Common myeloid progenitor, CD34-positive (primary cell): ENCODE measurements at regions not wholly inside any gene's neighbourhood (a gene's known extent, or its start where the extent isn't known, plus 50 kb on each side); places are given as distances from the start of the nearest gene placed in this dataset.

Source experiments
- CTCF ChIA-PET: fragments of 350-600 bp; sonication (Branson Sonifier 250); formaldehyde crosslinking; loops from one replicate; lab custom pipeline; 2021; ENCODE audit warnings: antibody characterized with exemption; lab: Charles Lee
- POLR2A ChIA-PET: fragments of 350-600 bp; sonication (Branson Sonifier 250); formaldehyde crosslinking; loops from one replicate; lab custom pipeline; 2021; ENCODE audit warnings: antibody characterized with exemption; lab: Charles Lee
- DNase-seq, 3 donors: peaks; one replicate each; pipeline versions ENCODE4 v3.0.0 to v3.0.0-alpha.2; 2013
- H3K27ac ChIP-seq, 2 experiments: 1 replicate in 1 of 2; 2 replicates in 1 of 2; pipeline ENCODE4 v1.7.0; 2013; ENCODE audit warnings: inconsistent platforms in 2 of 2, low read length in 2 of 2, mild to moderate bottlenecking in 2 of 2, low read depth in 1 of 2, moderate library complexity in 1 of 2; ENCODE audit not compliant: severe bottlenecking in 2 of 2, insufficient read depth in 1 of 2, poor library complexity in 1 of 2
- H3K27me3 ChIP-seq, 5 experiments: replicated peaks in 2 of 5; 1 replicate in 3 of 5; 2 replicates in 2 of 5; pipeline versions ENCODE4 v1.6.1 to v1.7.0; 2013; ENCODE audit warnings: low read length in 4 of 5, mild to moderate bottlenecking in 2 of 5, moderate library complexity in 2 of 5, inconsistent platforms in 1 of 5; ENCODE audit not compliant: insufficient read depth in 5 of 5, control insufficient read depth in 4 of 5
- H3K36me3 ChIP-seq, 4 experiments: 1 replicate in 2 of 4; 2 replicates in 2 of 4; pipeline versions ENCODE4 v1.6.1 to v1.7.0; 2013; ENCODE audit warnings: low read length in 3 of 4, control low read depth in 1 of 4, mild to moderate bottlenecking in 1 of 4; ENCODE audit not compliant: control insufficient read depth in 4 of 4, insufficient read depth in 4 of 4
- H3K4me1 ChIP-seq, 4 experiments: 1 replicate in 3 of 4; 2 replicates in 1 of 4; pipeline versions ENCODE4 v1.6.1 to v1.7.1; 2013; ENCODE audit warnings: low read length in 3 of 4, mild to moderate bottlenecking in 3 of 4, control low read depth in 1 of 4, inconsistent platforms in 1 of 4, moderate library complexity in 1 of 4; ENCODE audit not compliant: control insufficient read depth in 4 of 4, insufficient read depth in 4 of 4; ENCODE audit errors: control extremely low read depth in 1 of 4
- H3K4me3 ChIP-seq, 7 experiments: 1 replicate in 4 of 7; 2 replicates in 3 of 7; pipeline versions ENCODE4 v1.5.1 to v1.7.0; 2013; ENCODE audit warnings: mild to moderate bottlenecking in 7 of 7, low read length in 6 of 7, moderate library complexity in 6 of 7, inconsistent platforms in 2 of 7, low read depth in 2 of 7, control low read depth in 1 of 7; ENCODE audit not compliant: insufficient read depth in 4 of 7, control insufficient read depth in 1 of 7; ENCODE audit errors: extremely low read depth in 1 of 7
- H3K9me3 ChIP-seq, 5 experiments: 1 replicate in 4 of 5; 2 replicates in 1 of 5; pipeline versions ENCODE4 v1.6.1 to v1.7.1; 2013; ENCODE audit warnings: low read length in 4 of 5, mild to moderate bottlenecking in 2 of 5, inconsistent platforms in 1 of 5, low read depth in 1 of 5, moderate library complexity in 1 of 5; ENCODE audit not compliant: control insufficient read depth in 4 of 5, insufficient read depth in 2 of 5; ENCODE audit errors: control extremely low read depth in 1 of 5
- WGBS: methylation state at CpG from one replicate; pipeline ENCODE4 v1.1.5; 2013; ENCODE audit not compliant: insufficient coverage; 5-methylcytosine and 5-hydroxymethylcytosine counted together

DNA sequence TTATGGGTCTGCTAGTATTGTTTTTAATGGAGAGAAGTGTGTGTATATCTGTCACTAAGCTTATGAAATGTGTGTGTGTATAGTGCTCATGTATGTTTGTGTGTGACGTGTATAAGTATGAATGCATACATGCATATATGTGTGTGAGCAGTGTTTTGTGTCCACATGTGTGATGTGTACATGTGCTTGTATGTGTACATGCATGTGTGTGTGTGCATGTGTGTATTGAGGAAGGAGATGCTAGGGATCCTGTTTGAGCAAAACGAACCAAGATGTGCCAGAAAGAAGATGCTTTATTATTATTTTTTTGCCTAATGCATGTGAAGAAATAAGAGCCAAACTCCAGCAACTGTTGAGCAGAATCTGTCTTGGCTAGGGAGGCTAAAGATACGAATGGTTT lies 301.3 kb upstream of the SKOR2 start:
- Histone ChIP-seq H3K4me1 (no peaks in the 10 kb centered on the region), H3K27ac (no peak overlapping the region), H3K4me3 (no peak overlapping the region), H3K36me3 (no peaks in the 10 kb centered on the region), H3K27me3 (peaks cover 0 to 3% (median 2%) of the 10 kb centered on the region in 5 experiments), H3K9me3 (no peaks in the 10 kb centered on the region)
- POLR2A ChIA-PET: no interaction called here
- CTCF ChIA-PET: interaction anchor here (0.5 kb wide), 1 partner anchor 37 kb away, joined by 3 read pairs; no protein-coding TSS in a partner anchor
- WGBS: 91% methylated on average over 3 of the region's 3 CpGs
- no peak for DNase-seq

GRCh38 chr18:47550611-47551010 lies 299.2 kb upstream of the SKOR2 start:
- POLR2A ChIA-PET: no interaction called here

GRCh38 chr18:47549021-47549540 lies 297.6 kb upstream of the SKOR2 start:
- H3K27ac ChIP-seq: no peak overlapping the region
- CTCF ChIA-PET: no interaction called here
- WGBS: no CpG with 5 or more reads among the region's 2 CpGs
- no peaks in the 10 kb centered on the region for H3K36me3 ChIP-seq
- peaks cover 0 to 5% (median 2%) of the 10 kb centered on the region in 5 experiments for H3K27me3 ChIP-seq
- POLR2A ChIA-PET: no interaction called here
- H3K4me3 ChIP-seq: no peak overlapping the region
- no peak for DNase-seq
- no peaks in the 10 kb centered on the region for H3K4me1 ChIP-seq
- H3K9me3 ChIP-seq: no peaks in the 10 kb centered on the region

More at GRCh38 chr18:47550611-47551010, 299.2 kb upstream of the SKOR2 start:
- Histone ChIP-seq H3K27ac (no peak overlapping the region), H3K9me3 (no peaks in the 10 kb centered on the region), H3K4me3 (no peak overlapping the region), H3K27me3 (peaks cover 0 to 5% (median 2%) of the 10 kb centered on the region in 5 experiments), H3K4me1 (no peaks in the 10 kb centered on the region), H3K36me3 (no peaks in the 10 kb centered on the region)
- CTCF ChIA-PET: no interaction called here
- DNase-seq: no peak
- WGBS: 75% methylated on average over 1 of the region's 2 CpGs

DNA sequence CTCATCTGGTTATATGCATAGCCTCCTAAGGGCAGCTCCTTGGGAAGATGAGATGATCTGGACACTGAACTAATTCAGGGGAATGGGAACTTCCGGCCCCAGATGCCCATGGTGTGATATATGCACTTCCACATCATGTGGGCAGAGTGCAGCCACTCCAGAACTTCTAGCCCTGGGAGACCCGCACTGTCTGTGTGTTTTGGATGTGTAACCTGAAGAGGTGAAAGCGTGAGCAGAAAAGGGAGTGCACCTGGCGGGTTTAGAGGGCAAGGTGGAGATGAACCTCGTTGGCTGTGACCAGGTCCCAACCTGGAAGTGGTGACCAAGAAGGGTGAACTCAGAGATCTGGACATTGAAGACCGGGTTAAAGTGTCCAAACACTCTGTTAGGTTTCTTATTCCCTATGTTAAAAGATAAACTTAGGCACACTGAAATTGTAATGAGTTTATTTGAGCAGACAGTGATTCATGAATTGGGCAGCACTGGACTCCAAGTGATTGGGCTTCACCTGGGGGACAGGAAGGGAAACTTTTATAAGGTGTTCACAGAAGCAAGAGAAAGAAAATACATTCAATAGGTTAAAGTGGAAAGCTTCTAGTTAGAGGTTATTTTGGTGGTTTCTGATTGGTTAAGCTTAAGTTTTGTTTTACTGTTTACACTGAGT lies 296.2 kb upstream of the SKOR2 start:
- ChIA-PET POLR2A (no interaction called here), CTCF (no interaction called here)
- Histone ChIP-seq H3K27ac (no peak overlapping the region), H3K36me3 (no peaks in the 10 kb centered on the region), H3K4me3 (no peak overlapping the region), H3K9me3 (no peaks in the 10 kb centered on the region), H3K27me3 (peaks cover 0 to 5% (median 4%) of the 10 kb centered on the region in 5 experiments), H3K4me1 (no peaks in the 10 kb centered on the region)
- DNase-seq: no peak
- 87% methylated on average over 6 of the region's 6 CpGs for WGBS

- WGBS: 72% methylated on average over 5 of the region's 6 CpGs
- Histone ChIP-seq H3K36me3 (no peaks in the 10 kb centered on the region), H3K4me3 (no peak overlapping the region), H3K27ac (no peak overlapping the region), H3K27me3 (peaks cover 0 to 4% (median 2%) of the 10 kb centered on the region in 5 experiments), H3K9me3 (no peaks in the 10 kb centered on the region), H3K4me1 (no peaks in the 10 kb centered on the region)
- CTCF ChIA-PET: no interaction called here
- POLR2A ChIA-PET: no interaction called here
- DNase-seq: no peak
Observed at GRCh38 chr18:47545613-47546012, 294.2 kb upstream of the SKOR2 start.

- ChIA-PET CTCF (no interaction called here), POLR2A (no interaction called here)
- Histone ChIP-seq H3K4me1 (no peaks in the 10 kb centered on the region), H3K4me3 (no peak overlapping the region), H3K36me3 (no peaks in the 10 kb centered on the region), H3K27ac (no peak overlapping the region), H3K27me3 (peaks cover 0 to 3% (median 2%) of the 10 kb centered on the region in 5 experiments), H3K9me3 (no peaks in the 10 kb centered on the region)
- no peak for DNase-seq
- 100% methylated on average over 1 of the region's 3 CpGs for WGBS
Observed at GRCh38 chr18:47543080-47543479, 291.6 kb upstream of the SKOR2 start.

DNA sequence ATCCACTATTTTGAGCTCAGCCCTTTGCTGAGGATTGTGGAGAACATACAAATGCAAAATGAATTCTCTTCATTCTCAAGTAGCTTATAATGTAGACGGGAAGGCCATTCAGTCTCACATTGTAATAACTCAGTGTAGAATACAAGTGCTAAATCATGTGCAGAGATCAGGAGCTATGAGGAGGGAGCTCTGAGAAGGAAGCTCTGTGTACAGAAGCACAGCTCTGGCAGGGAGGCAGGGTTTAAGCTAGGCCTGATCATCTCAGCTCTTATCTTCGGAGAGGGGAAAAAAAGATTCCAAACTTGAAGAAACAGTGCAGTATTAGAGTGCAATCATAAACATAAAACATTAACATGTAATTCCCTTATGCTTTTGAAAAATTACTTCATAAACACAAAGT lies 291.1 kb upstream of the SKOR2 start:
- Histone ChIP-seq H3K4me1 (no peaks in the 10 kb centered on the region), H3K36me3 (no peaks in the 10 kb centered on the region), H3K9me3 (no peaks in the 10 kb centered on the region), H3K4me3 (no peak overlapping the region), H3K27ac (no peak overlapping the region), H3K27me3 (peaks cover 0 to 3% (median 2%) of the 10 kb centered on the region in 5 experiments)
- no peak for DNase-seq
- ChIA-PET CTCF (no interaction called here), POLR2A (no interaction called here)
- WGBS: 100% methylated on average over 1 of the region's 2 CpGs
